ENCODE measurements at regions not wholly inside any gene's neighbourhood (a gene's known extent, or its start where the extent isn't known, plus 50 kb on each side); places are given as distances from the start of the nearest gene placed in this dataset.
"Not testable (repeated sequence)": the region's sequence is repeated elsewhere in the genome, so short reads cannot be mapped to it uniquely, and the experiment has no call there.

- no peak for DNase-seq
Observed at GRCh38 chr2:53490659-53491058, 276.9 kb upstream of the CHAC2 start.

DNA sequence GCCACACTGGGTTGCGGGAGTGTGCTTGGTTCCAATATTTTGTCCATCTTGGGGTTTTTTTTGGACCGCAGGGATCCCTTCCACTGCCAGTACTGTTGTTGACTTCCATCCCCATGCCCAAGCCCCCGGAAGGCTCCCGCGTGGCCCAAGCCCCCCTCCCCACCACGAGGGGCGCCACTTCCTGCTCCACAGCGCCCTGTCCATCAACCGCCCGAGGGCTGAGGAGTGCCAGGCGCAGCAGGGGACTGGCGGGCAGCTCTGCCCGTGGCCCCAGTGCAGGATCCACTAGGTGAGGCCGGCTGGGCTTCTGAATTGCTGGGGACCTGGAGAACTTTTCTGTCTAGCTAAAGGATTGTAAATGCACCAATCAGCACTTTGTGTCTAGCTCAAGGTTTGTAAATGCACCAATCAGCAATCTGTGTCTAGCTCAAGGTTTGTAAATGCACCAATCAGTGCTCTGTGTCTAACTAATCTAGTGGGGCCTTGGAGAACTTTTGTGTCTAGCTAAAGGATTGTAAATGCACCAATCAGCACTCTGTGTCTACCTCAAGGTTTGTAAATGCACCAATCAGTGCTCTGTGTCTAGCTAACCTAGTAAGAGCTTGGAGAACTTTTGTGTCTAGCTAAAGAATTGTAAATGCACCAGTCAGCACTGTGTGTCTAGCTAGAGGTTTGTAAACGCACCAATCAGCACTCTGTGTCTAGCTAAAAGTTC is 281.3 kb upstream of the CHAC2 start:
- not testable (repeated sequence) for DNase-seq

- DNase-seq, result no peak
Observed at GRCh38 chr2:53485021-53485728, 282.4 kb upstream of the CHAC2 start.

DNA sequence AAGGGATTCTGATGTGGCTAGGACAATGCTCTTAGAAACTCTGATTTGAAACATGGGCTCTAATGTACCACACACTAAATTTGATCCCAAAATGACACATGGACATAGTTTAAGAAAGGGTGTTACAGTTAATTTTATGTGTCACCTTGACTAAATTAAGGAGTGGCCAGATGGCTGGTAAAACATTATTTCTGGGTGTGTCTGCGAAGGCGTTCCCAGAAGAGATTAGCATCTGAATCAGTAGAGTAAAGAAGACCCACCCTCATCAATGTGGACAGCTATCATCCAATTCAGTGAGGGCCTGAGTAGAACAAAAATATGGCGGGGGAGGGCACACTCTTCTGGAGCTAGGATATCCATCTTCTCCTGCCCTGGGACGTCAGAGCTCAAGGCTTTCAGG is 283.1 kb upstream of the CHAC2 start:
- no peak for DNase-seq

DNA sequence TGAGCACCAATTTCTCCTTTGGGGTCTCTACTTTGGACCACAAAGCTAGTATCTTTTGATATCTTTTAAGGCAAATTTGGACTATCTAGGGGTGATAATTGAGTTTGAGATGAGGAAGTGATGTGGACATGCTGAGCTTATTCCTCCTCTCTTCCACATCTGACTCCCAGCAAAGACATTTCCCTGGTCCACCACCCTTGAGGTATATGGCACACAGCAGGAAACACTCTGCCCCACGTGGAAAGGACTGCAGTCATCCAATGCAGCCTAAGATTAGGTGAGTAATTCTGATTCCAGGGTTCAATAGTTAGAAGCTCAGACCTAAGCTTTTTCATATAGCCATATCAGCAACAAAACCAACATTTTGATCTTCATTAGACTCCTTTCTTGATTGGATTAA is 290.1 kb upstream of the CHAC2 start:
- no peak for DNase-seq

DNA sequence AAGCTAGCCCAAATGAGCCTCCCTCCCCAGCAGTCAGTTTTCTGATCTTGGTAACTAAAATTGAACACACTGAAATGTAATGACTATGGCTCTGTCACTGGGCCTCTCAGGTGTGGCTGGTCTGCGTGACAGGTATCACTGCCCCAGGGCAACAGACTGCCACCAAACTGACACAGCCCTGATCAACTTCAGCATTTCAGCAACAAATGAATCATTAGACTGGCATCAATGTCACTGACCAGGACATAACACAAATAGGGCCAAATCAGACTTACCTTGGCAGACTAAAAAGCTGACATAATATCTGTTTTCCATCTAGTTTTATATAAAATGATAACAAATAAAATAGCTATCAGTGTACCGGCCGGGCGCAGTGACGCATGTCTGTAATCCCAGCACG is 290.8 kb upstream of the CHAC2 start:
- DNase-seq, result no peak

DNA sequence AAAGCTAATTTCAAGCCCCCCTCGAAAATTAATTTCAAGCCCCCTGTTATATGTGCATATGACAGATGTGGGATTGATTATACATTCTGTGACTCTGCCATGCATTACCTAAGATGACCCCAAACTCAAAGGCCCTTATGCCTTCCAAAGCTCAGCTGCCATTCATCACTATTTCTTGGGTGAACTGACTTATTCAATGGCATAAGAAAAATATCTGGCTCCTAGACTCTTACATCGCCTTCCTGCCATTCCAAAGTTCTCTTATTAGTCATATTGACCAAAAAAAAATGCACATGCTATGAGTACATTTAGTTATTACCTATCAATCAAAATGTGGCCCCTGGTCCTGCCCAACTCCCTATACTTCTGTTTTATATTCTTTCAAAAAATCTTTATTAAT is 291.8 kb upstream of the CHAC2 start:
- DNase-seq, result no peak

DNA sequence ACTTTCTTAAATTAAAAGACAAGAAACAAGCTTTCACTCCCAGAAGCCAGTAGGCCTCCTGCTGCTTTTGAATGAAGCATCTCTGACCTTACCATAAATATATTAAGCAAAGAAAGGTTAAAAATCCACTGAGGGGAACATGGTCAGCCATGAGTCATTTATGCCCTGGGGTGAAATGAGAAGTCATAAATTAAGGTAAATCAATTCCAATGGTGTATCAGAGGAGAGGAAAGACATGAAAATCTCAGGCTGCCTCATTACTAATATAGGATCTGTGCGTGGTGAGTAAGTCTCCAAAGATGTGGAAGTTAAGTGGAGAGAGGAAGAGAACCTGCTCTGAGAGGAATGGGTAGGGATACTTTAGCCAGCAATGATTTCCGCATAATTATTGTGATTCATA is 292.3 kb upstream of the CHAC2 start:
- no peak for DNase-seq

DNA sequence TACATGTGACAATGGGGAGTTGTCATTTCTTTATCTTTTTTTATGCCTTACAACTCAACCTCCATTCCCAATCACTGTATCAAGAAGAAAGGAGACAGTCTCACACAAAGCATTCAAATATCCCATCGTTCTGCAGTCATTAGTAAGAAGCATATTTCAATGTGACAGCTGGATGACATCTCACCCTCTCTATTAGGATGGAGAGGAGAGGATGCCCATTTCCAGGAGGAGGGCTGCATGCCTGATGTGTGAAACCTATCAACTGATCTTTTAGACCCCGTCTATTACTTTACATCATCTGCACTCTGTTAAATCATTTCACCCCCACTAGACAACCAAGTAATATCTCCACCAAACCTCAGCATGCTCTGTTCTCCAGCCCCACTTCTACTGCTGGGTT is 292.7 kb upstream of the CHAC2 start:
- no peak for DNase-seq

DNA sequence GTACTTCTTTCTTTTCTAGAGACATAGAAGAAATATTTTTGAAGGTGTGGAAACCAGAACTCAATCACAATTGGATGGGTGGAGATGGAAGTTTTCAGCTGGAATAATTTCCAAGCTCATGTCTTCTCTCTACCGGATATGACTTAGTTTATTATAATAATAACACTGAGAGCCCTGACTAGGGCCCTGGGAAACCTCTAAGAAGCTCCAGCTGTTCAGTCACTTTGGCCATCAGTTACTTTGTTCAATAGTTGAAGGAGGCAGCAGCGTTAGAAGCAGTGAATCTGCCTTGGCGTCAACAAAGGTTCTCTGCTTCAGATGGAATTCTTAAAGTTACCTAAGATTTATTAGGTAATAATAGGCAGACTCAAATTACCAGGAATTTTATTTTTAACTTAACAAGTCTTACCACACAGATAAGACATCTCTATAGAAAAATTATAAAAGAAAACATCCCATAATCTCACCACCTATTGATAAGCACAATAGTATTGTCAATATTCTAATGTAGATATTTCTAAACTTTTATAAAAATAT is 293.8 kb upstream of the CHAC2 start:
- no peak for DNase-seq

- DNase-seq, result no peak
Observed at GRCh38 chr2:53473236-53473635, 294.4 kb upstream of the CHAC2 start.

GRCh38 chr2:53467467-53468180 is 300.0 kb upstream of the CHAC2 start:
- no peak for DNase-seq

- no peak for DNase-seq
Observed at GRCh38 chr2:53463806-53464726, 303.5 kb upstream of the CHAC2 start.

DNA sequence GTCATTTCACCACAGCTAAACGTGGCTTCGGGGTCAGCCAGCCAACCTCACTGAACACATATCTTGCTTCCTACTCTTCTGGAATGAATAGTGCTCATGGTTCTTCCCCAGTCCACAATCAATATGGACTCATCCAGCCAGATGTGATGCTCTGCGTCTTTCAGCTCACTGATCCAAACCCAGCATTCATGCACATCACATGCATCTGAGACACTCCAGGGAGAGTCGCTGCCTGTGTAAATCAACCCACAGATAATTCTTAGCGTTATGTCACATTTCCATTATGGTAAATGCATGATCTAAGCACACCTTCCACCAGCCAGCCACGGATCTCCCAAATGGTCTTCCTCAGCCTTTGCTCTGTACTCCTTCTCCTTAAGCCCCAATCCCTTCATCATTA is 306.7 kb upstream of the CHAC2 start:
- DNase-seq, result no peak

DNA sequence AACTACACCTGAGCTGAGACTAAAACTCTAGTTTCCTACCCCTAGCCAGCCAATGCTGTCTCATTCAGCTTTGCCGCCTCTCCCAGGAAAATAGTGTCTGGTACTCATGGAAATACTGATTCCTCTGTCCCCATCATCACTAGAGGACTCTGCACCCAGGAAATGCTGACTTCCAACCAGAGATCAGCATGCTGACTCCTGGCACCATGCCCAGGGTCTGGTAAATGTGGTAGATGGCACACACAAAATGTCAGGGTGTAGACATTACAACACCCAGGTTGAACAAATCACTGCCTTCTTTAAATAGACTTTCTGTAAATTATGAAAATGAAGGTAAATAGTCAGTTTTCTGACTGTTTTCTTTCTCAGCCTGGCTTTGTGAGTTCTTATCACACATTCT is 307.3 kb upstream of the CHAC2 start:
- DNase-seq, result no peak

DNA sequence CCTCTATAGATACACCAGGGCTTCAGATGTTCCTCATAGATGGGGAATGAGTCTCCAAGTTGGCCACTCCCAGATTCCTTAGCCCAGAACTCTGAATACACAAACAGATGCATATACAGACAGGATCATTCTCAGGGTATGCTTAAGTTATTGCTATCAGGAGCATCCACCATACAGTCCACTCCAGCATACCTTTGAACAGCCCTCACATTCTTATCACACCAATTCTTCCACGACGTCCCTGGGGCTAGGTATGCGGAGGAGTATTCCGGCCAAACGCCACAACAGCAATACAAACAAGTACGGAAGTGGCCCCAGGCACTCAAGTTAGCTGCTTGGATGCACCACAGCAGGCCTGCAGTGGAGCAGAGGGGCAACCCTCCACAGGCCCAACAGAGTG is 312.5 kb upstream of the CHAC2 start:
- DNase-seq, result no peak

GRCh38 chr2:53452957-53453748 is 314.5 kb upstream of the CHAC2 start:
- no peak for DNase-seq

DNA sequence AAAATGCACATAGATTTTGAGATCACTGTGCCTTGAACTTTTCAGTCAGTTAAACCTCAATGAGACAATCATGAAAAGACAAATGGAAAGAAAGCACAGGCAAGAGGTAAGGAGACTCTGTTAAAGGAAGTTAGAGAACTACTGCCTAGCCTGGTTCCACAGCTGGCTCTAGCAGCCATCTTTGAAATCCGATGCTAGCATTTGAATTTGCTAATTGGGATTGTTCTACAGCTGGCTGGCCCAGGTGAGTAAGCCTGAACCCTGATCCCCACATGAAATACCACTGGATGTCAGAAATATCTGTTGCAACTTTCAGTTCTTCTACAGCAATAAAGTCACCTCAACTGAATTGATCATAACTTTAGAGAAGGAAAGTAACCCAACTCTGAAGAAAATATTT is 315.2 kb upstream of the CHAC2 start:
- DNase-seq, result no peak

GRCh38 chr2:53450923-53451322 is 316.7 kb upstream of the CHAC2 start:
- no peak for DNase-seq

DNA sequence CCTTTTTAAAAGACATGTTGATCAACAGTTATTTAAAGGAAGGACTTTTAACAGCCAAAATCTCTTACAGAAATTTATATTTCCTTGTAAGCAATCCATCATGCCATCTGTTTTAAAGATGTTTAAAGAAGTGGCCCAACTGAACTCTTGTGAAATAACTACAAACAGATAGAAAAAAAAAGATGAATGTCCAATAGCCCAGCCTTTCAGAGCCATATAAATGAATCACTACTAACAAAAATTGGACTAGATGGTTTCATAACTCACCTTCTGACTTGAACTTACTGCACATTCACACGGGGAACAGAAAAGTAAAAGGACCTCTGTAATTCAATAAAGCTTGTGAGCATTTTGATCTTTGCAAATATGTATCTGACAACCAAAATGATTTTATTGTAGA is 319.0 kb upstream of the CHAC2 start:
- no peak for DNase-seq

GRCh38 chr2:53448086-53448485 is 319.5 kb upstream of the CHAC2 start:
- no peak for DNase-seq
